ENCODE measurements at regions not wholly inside any gene's neighbourhood (a gene's known extent, or its start where the extent isn't known, plus 50 kb on each side); places are given as distances from the start of the nearest gene placed in this dataset.

DNA sequence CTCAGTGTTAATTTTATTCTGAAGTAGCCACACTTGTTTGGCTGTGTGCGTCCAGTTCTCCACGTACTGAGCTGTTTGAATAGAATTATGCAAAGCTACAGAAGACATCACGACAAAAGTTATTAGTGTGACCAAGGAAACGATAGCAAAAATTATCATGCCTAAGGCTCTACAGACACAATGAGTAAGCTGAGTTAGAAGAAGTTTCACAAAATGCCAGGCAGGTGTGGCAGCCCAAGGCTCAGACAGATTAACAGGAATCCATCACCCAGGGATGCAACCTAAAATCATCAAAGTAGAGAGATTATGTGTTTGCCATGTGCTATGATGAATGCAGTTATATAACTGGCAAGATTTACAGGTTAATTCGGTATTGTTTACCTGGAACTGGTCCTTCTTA lies 73.1 kb upstream of the INCENP start:
- no peaks in the 10 kb centered on the region for H3K36me3 Mint-ChIP-seq
- CTCF ChIA-PET: interaction anchor here (1.3 kb wide), 1 partner anchor 152 kb away, joined by 3 read pairs; no protein-coding TSS in a partner anchor
- no peaks in the 10 kb centered on the region for H3K9me3 Mint-ChIP-seq
- no peak overlapping the region for H3K27ac Mint-ChIP-seq
- H3K4me1 Mint-ChIP-seq: no peaks in the 10 kb centered on the region
- no peak overlapping the region for H3K4me3 Mint-ChIP-seq
- DNase-seq: no peak
- H3K27me3 Mint-ChIP-seq: peaks cover 6% of the 10 kb centered on the region

GRCh38 chr11:62048100-62048499 lies 75.7 kb upstream of the INCENP start:
- Mint-ChIP-seq H3K4me1 (no peaks in the 10 kb centered on the region), H3K9me3 (no peaks in the 10 kb centered on the region), H3K4me3 (no peak overlapping the region), H3K27ac (no peak overlapping the region), H3K36me3 (no peaks in the 10 kb centered on the region), H3K27me3 (peaks cover 8% of the 10 kb centered on the region)
- CTCF ChIA-PET: no interaction called here
- no peak for DNase-seq

DNA sequence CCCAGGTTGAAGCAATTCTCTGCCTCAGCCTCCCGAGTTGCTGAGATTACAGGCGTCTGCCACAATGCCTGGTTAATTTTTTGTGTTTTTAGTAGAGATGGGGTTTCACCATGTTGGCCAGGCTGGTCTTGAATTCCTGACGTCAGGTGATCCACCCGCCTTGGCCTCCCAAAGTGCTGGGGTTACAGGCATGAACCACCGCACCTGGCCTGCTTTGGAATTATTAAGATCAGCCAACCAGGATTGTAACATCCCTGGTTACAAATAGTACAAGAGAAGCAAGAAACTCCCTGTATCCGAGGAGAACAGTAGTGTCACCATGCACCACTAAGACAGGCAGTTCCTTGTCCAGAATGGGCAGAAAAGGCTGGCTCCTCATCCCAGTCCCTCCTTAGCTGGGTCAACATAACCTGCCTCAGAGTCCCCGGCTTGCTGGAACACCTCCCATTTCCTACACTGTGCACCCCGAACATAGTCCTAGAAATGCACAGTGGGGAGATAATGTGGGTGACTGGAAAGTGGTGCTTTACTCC lies 77.2 kb upstream of the INCENP start:
- Mint-ChIP-seq H3K4me1 (no peaks in the 10 kb centered on the region), H3K4me3 (no peak overlapping the region), H3K27me3 (peaks cover 8% of the 10 kb centered on the region), H3K36me3 (no peaks in the 10 kb centered on the region), H3K9me3 (no peaks in the 10 kb centered on the region), H3K27ac (no peak overlapping the region)
- CTCF ChIA-PET: interaction anchor here (0.9 kb wide), 1 partner anchor 35 kb away, joined by 4 read pairs; no protein-coding TSS in a partner anchor
- no peak for DNase-seq

DNA sequence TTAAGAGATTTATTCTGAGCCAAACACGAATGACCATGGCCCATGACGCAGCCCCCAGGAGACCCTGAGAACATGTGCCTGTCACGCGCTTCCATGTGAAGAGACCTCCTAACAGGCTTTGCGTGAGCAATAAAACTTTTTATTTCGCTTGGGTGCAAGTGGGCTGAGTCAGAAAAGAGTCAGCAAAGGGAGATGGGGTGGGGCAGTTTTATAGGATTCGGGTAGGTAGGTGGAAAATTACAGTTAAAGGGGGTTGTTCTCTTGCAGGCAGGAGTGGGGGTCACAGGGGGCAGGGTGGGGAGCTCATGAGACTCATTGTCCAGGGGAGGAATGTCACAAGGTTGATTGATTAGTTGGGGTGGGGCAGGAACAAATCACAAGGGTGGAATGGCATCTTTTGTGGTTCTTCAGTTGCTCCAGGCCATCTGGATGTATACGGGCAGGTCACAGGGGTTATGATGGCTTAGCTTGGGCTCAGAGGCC lies 77.2 kb upstream of the FTH1 start:
- no peak overlapping the region for H3K4me3 Mint-ChIP-seq
- no peak overlapping the region for H3K27ac Mint-ChIP-seq
- peaks cover 17% of the 10 kb centered on the region for H3K27me3 Mint-ChIP-seq
- DNase-seq: no peak
- CTCF ChIA-PET: no interaction called here
- no peaks in the 10 kb centered on the region for H3K9me3 Mint-ChIP-seq
- H3K36me3 Mint-ChIP-seq: no peaks in the 10 kb centered on the region
- no peaks in the 10 kb centered on the region for H3K4me1 Mint-ChIP-seq

- CTCF ChIA-PET: no interaction called here
- H3K4me1 Mint-ChIP-seq: peaks cover 6% of the 10 kb centered on the region
- peaks cover 36% of the 10 kb centered on the region for H3K27me3 Mint-ChIP-seq
- H3K27ac Mint-ChIP-seq: no peak overlapping the region
- no peak for DNase-seq
- H3K36me3 Mint-ChIP-seq: peaks cover 1% of the 10 kb centered on the region
- no peak overlapping the region for H3K4me3 Mint-ChIP-seq
- H3K9me3 Mint-ChIP-seq: peaks cover 17% of the 10 kb centered on the region
These were observed 67.9 kb upstream of the FTH1 start for GRCh38 chr11:62035293-62035692.

- CTCF ChIA-PET: no interaction called here
- no peak for DNase-seq
- H3K27ac Mint-ChIP-seq: no peak overlapping the region
- H3K4me1 Mint-ChIP-seq: peaks cover 6% of the 10 kb centered on the region
- peaks cover 17% of the 10 kb centered on the region for H3K9me3 Mint-ChIP-seq
- peaks cover 29% of the 10 kb centered on the region for H3K27me3 Mint-ChIP-seq
- no peak overlapping the region for H3K4me3 Mint-ChIP-seq
- peaks cover 1% of the 10 kb centered on the region for H3K36me3 Mint-ChIP-seq
These were observed 66.6 kb upstream of the FTH1 start for GRCh38 chr11:62034036-62034338.

DNA sequence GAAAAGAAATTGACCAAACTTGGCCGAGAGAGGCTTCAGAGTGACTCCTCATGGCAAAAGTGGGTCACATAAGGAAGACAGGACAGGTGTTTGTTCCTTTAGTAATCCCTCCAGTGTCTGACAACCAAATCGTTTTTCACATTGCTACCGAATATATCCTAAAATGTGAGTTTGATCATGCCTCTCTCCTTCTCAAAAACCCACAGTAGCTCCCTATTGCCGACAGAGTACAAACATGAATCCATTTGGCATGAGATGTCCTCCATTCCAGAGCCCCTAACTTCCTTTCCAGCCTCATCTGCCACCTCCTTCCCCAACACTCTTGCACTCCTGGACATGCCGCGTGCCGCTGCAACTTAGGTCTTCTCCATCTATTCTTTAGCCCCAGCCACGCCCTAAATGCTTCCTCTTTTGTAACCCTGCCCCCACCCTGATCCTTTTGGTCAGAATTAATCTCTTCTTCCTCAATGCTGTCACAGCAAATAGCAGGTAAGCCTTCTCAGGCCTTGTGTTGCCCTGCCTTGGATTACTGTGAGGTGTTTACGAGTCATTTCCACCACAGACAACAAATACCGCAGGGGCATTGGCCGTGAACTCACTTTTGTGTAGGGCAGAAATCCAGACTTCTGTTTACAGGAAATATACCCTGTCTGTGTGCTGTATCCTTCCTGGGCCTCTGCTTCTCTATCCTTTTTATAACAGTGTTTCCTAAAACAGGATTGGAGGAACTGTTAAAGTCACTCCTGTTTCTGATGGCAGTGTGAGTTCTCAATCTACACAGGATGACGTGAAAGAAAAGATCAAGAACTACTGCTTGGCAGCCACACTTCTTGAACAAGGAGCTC lies 66.0 kb upstream of the FTH1 start:
- Mint-ChIP-seq H3K9me3 (peaks cover 17% of the 10 kb centered on the region), H3K36me3 (peaks cover 1% of the 10 kb centered on the region), H3K27me3 (peaks cover 28% of the 10 kb centered on the region), H3K4me3 (no peak overlapping the region), H3K27ac (no peak overlapping the region), H3K4me1 (peaks cover 7% of the 10 kb centered on the region)
- DNase-seq: no peak
- CTCF ChIA-PET: no interaction called here

DNA sequence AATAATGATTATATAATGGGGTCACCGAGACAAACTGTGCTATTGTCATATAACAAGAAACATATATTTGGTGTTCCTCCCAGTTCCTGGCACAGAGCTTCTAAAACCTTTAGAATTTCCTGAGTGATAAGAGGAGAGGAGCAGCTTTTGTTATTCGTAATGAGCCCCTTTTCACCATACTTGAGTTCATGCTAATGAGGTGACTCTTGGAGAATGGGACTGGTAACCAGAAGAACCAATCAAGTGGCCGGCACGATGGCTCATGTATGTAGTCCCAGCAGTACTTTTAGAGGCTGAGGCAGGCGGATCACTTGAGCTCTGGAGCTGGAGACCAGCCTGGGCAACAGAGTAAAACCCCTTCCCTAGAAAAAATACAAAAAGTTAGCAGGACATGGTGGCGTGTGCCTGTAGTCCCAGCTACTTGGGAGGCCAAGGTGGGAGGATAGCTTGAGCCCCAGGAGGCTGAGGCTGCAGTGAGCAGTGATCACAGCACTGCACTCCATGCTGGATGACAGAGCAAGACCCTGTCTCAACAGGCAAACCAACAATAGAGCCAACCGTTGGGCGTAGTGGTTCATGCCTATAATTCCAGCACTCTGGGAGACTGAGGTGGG lies 62.7 kb upstream of the FTH1 start:
- H3K4me3 Mint-ChIP-seq: no peak overlapping the region
- H3K4me1 Mint-ChIP-seq: peaks cover 23% of the 10 kb centered on the region
- no peak overlapping the region for H3K27ac Mint-ChIP-seq
- H3K27me3 Mint-ChIP-seq: peaks cover 9% of the 10 kb centered on the region
- DNase-seq: no peak
- H3K9me3 Mint-ChIP-seq: peaks cover 20% of the 10 kb centered on the region
- H3K36me3 Mint-ChIP-seq: peaks cover 3% of the 10 kb centered on the region
- CTCF ChIA-PET: interaction anchor here (0.6 to 1.8 kb wide), 2 partner anchors 52 to 161 kb away, joined by 3 to 8 read pairs; no protein-coding TSS in a partner anchor

DNA sequence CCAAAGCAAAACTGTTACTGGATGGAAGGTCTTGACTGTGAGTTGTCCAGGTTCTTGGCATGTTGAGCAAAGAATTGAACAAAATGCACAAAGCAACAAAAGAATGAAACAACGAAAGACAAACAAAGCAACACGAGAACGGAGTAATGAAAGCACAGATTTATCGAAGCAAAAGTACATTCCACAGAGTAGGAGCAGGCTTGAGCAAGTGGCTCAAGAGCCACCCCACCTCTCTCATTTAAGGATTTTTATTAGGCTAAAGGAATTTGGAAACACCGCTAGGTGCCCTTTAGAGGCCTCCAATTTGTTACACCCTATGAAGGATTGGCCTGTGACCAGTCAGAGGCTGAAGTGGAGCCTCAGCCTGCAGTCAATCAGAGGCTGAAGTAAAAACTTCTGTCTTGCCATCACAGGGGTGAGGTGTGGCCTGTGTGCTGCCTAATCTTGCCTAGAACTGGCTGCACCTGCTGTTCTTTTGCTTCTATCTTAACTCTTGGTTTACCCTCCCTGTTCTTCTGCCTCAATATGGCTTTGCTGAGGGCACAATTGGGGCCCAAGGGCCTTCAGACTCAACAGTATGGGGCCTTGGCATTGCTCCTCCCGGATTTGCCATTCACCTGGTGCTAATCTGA lies 59.4 kb upstream of the FTH1 start:
- H3K27ac Mint-ChIP-seq: peak overlapping the region; percentile 60
- H3K4me1 Mint-ChIP-seq: peaks cover 26% of the 10 kb centered on the region
- H3K9me3 Mint-ChIP-seq: peaks cover 12% of the 10 kb centered on the region
- CTCF ChIA-PET: interaction anchor here (1.0 to 2.3 kb wide), 2 partner anchors 55 to 129 kb away, joined by 3 to 8 read pairs; no protein-coding TSS in a partner anchor
- H3K36me3 Mint-ChIP-seq: peaks cover 2% of the 10 kb centered on the region
- H3K27me3 Mint-ChIP-seq: peaks cover 5% of the 10 kb centered on the region
- DNase-seq: no peak
- H3K4me3 Mint-ChIP-seq: no peak overlapping the region

DNA sequence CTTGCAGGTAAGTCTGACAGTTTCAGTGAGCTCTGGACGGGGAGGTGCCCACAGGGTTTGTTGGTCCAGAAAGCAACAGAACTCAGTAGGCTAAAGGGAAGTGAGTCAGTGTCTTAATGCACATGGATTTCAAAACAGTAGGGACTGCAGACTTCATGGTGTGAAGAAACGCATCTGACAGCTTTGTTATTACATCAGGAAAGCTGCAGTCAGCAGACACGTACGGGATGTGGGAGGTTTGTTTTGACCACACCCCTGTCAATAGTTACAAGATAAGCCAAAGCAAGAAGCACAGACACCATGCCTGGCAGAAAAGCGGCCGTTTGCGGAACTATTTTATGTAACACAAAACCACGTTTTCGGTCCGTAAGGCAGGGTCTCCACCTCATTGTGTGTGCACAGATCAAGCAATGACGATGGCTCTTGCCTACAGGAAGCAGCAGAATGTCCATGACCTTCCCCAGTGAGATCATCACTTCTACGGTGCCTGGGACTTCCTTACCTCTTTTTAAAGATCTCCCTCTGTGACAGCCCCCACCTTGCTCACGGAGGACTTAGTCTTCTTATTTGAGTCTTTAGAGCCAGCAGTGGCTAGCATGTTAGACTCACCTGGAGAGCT lies 58.2 kb upstream of the FTH1 start:
- CTCF ChIA-PET: interaction anchor here (1.0 to 2.6 kb wide), 3 partner anchors 56 to 128 kb away, joined by 3 to 11 read pairs (median 8); no protein-coding TSS in a partner anchor
- peaks cover 23% of the 10 kb centered on the region for H3K9me3 Mint-ChIP-seq
- H3K27me3 Mint-ChIP-seq: peaks cover 5% of the 10 kb centered on the region
- peak overlapping the region; percentile 100 for H3K27ac Mint-ChIP-seq
- H3K4me3 Mint-ChIP-seq: peak overlapping the region; percentile 49
- H3K4me1 Mint-ChIP-seq: peaks cover 26% of the 10 kb centered on the region
- DNase-seq: peak; percentile 87
- H3K36me3 Mint-ChIP-seq: peaks cover 5% of the 10 kb centered on the region

- DNase-seq: no peak
These were observed 57.6 kb upstream of the FTH1 start for GRCh38 chr11:62024936-62025486.

GRCh38 chr11:62022211-62022610 lies 54.8 kb upstream of the FTH1 start:
- CTCF ChIA-PET: interaction anchor here (2.4 kb wide), 1 partner anchor 59 kb away, joined by 9 read pairs; no protein-coding TSS in a partner anchor
- DNase-seq: no peak

More at GRCh38 chr11:62024936-62025486, 57.6 kb upstream of the FTH1 start:
- peaks cover 5% of the 10 kb centered on the region for H3K36me3 Mint-ChIP-seq
- peaks cover 26% of the 10 kb centered on the region for H3K4me1 Mint-ChIP-seq
- CTCF ChIA-PET: interaction anchor here (0.6 to 2.6 kb wide), 3 partner anchors 15 to 77 kb away, joined by 3 to 11 read pairs (median 8); no protein-coding TSS in a partner anchor
- peaks cover 5% of the 10 kb centered on the region for H3K27me3 Mint-ChIP-seq
- H3K27ac Mint-ChIP-seq: peak overlapping the region; percentile 100
- H3K4me3 Mint-ChIP-seq: peak overlapping the region; percentile 49
- H3K9me3 Mint-ChIP-seq: peaks cover 25% of the 10 kb centered on the region

GRCh38 chr11:62020661-62021060 lies 53.2 kb upstream of the FTH1 start:
- Mint-ChIP-seq H3K27me3 (peaks cover 5% of the 10 kb centered on the region), H3K4me3 (no peak overlapping the region), H3K9me3 (peaks cover 25% of the 10 kb centered on the region), H3K27ac (no peak overlapping the region), H3K4me1 (peaks cover 17% of the 10 kb centered on the region), H3K36me3 (peaks cover 5% of the 10 kb centered on the region)
- no peak for DNase-seq
- CTCF ChIA-PET: interaction anchor here (2.4 kb wide), 1 partner anchor 61 kb away, joined by 9 read pairs; no protein-coding TSS in a partner anchor

More at GRCh38 chr11:62022211-62022610, 54.8 kb upstream of the FTH1 start:
- Mint-ChIP-seq H3K27ac (no peak overlapping the region), H3K4me3 (no peak overlapping the region), H3K27me3 (peaks cover 5% of the 10 kb centered on the region), H3K9me3 (peaks cover 27% of the 10 kb centered on the region), H3K4me1 (peaks cover 24% of the 10 kb centered on the region), H3K36me3 (peaks cover 7% of the 10 kb centered on the region)

All from activated naive CD4-positive, alpha-beta T cell treated with anti-CD3 and anti-CD28 coated beads, Interleukin-2, amount 10 ng/mL, durations not matched to agents 7 days and 5 days (primary cell).